Panc1 (cell line): ENCODE measurements at regions not wholly inside any gene's neighbourhood (a gene's known extent, or its start where the extent isn't known, plus 50 kb on each side); places are given as distances from the start of the nearest gene placed in this dataset.

Source experiments
- ATAC-seq: fragments of 200-7000 bp; cut with Tn5 transposase; 2 replicates; pipeline ENCODE4 v1.9.1; 2020; ENCODE audit warnings: mild to moderate bottlenecking, moderate library complexity
- BruUV-seq: library from RNA; stranded (reverse); fragments of 400-500 nt; replicated peaks from 2 replicates; lab custom pipeline; 2021; lab: Mats Ljungman, UMichigan
- CTCF ChIA-PET: fragments of 300-600 bp; sonication (Branson Sonifier 250); formaldehyde crosslinking; loops from one replicate; lab custom pipeline; 2022; ENCODE audit warnings: antibody characterized with exemption; lab: Charles Lee
- POLR2A ChIA-PET: fragments of 300-600 bp; sonication (Branson Sonifier 250); formaldehyde crosslinking; loops from one replicate; lab custom pipeline; 2022; ENCODE audit warnings: antibody characterized with exemption; lab: Charles Lee
- DNase-seq: peaks from one replicate; pipeline ENCODE4 v3.0.0-alpha.2; 2010; ENCODE audit warnings: low read depth, low spot score
- H3K27ac ChIP-seq: 2 replicates; pipeline ENCODE4 v1.5.1; 2011; ENCODE audit warnings: mild to moderate bottlenecking, low read length, inconsistent platforms
- H3K27me3 ChIP-seq: fragments of 200-500 bp; sonication (Bioruptor generic); 2 replicates; pipeline ENCODE4 v1.6.0; 2014; ENCODE audit warnings: low read length, inconsistent platforms; ENCODE audit not compliant: control insufficient read depth, insufficient read depth
- H3K36me3 ChIP-seq: fragments of 200-500 bp; sonication (Bioruptor generic); 2 replicates; pipeline ENCODE4 v1.5.1; 2014; ENCODE audit warnings: inconsistent platforms, mild to moderate bottlenecking, low read length, moderate library complexity; ENCODE audit not compliant: control insufficient read depth, insufficient read depth
- H3K4me1 ChIP-seq: 2 replicates; pipeline ENCODE4 v1.5.1; 2011; ENCODE audit warnings: inconsistent platforms, mild to moderate bottlenecking, low read length, moderate library complexity; ENCODE audit not compliant: control insufficient read depth, insufficient read depth
- H3K4me3 ChIP-seq, 2 experiments: 2 replicates each; pipeline ENCODE4 v1.5.1; 2011 to 2012; ENCODE audit warnings: low read depth in 2 of 2, low read length in 2 of 2, mild to moderate bottlenecking in 2 of 2, inconsistent platforms in 1 of 2, moderate library complexity in 1 of 2
- H3K9me3 ChIP-seq: fragments of 200-500 bp; sonication (Bioruptor generic); 2 replicates; pipeline ENCODE4 v1.5.1; 2014; ENCODE audit warnings: low read depth, mild to moderate bottlenecking, inconsistent platforms, low read length, moderate library complexity; ENCODE audit not compliant: control insufficient read depth, insufficient read depth
- POLR2AphosphoS5 ChIP-seq: IDR thresholded peaks from 2 replicates; pipeline ENCODE4 v1.6.1; 2012; ENCODE audit warnings: mild to moderate bottlenecking, low read depth, low read length, moderate library complexity
- REST ChIP-seq, 2 experiments: IDR thresholded peaks; 2 replicates each; pipeline ENCODE4 v1.6.1; 2011 to 2012; ENCODE audit warnings: low read depth in 2 of 2, control low read depth in 1 of 2, low read length in 1 of 2, mild to moderate bottlenecking in 1 of 2, moderate library complexity in 1 of 2; ENCODE audit not compliant: insufficient read depth in 1 of 2
- SIN3A ChIP-seq: IDR thresholded peaks from 2 replicates; pipeline ENCODE4 v1.6.1; 2012; ENCODE audit warnings: low read depth, mild to moderate bottlenecking, low read length, moderate library complexity, borderline replicate concordance; ENCODE audit not compliant: insufficient read depth
- TCF7L2 ChIP-seq: IDR thresholded peaks from 2 replicates; pipeline ENCODE4 v1.6.1; 2011; ENCODE audit warnings: mild to moderate bottlenecking, low read depth, low read length, inconsistent platforms
- in situ Hi-C: cut with HindIII; loops from 2 replicates; pipeline ENCODE4 v1.10.0; 2016; ENCODE audit warnings: low sequenced_read_pairs, low pct_unique_long_range_greater_than_20kb
- intact Hi-C: fragments of 100-400 bp; cut with micrococcal nuclease; formaldehyde crosslinking; loops from one replicate; pipeline ENCODE4 v1.10.0; 2022; ENCODE audit not compliant: unreplicated experiment
- TF ChIP-seq, protein P1 (sequence below): fragments of 450-650 bp; IDR thresholded peaks from 2 replicates; pipeline ENCODE4 v1.5.1; 2017; ENCODE audit warnings: mild to moderate bottlenecking

GRCh38 chr12:34371050-34371449 lies 348.8 kb downstream of the ALG10 start:
- CTCF ChIA-PET: no interaction called here
- ATAC-seq: no peak

GRCh38 chr12:34372003-34372402 lies 349.7 kb downstream of the ALG10 start:
- peaks cover 4% of the 10 kb centered on the region; the same call in 1 of the 2 replicates for H3K4me1 ChIP-seq
- H3K4me3 ChIP-seq: no peak overlapping the region
- in situ Hi-C loops: no loop called here
- ATAC-seq: no peak
- no TSS peak for BruUV-seq
- H3K36me3 ChIP-seq: no peaks in the 10 kb centered on the region; the same call in none of the 2 replicates
- H3K27ac ChIP-seq: no peak overlapping the region
- H3K27me3 ChIP-seq: peaks cover 37% of the 10 kb centered on the region
- POLR2A ChIA-PET: no interaction called here
- no peak for TF ChIP-seq REST (IDR thresholded peaks at IDR 0.05; ENCODE audit: insufficient read depth in 1 of 2, low read depth in 2 of 2, low read length in 1 of 2)
- no peak for TF ChIP-seq TCF7L2
- no peak for TF ChIP-seq POLR2AphosphoS5
- no peak for TF ChIP-seq SIN3A
- TF ChIP-seq, protein P1, sequence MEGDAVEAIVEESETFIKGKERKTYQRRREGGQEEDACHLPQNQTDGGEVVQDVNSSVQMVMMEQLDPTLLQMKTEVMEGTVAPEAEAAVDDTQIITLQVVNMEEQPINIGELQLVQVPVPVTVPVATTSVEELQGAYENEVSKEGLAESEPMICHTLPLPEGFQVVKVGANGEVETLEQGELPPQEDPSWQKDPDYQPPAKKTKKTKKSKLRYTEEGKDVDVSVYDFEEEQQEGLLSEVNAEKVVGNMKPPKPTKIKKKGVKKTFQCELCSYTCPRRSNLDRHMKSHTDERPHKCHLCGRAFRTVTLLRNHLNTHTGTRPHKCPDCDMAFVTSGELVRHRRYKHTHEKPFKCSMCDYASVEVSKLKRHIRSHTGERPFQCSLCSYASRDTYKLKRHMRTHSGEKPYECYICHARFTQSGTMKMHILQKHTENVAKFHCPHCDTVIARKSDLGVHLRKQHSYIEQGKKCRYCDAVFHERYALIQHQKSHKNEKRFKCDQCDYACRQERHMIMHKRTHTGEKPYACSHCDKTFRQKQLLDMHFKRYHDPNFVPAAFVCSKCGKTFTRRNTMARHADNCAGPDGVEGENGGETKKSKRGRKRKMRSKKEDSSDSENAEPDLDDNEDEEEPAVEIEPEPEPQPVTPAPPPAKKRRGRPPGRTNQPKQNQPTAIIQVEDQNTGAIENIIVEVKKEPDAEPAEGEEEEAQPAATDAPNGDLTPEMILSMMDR: no peak
- CTCF ChIA-PET: no interaction called here
- no peaks in the 10 kb centered on the region for H3K9me3 ChIP-seq
- no peak for DNase-seq
- intact Hi-C loops: no loop called here

More at GRCh38 chr12:34371050-34371449, 348.8 kb downstream of the ALG10 start:
- Histone ChIP-seq H3K27me3 (peaks cover 39% of the 10 kb centered on the region), H3K9me3 (no peaks in the 10 kb centered on the region), H3K4me3 (no peak overlapping the region), H3K4me1 (peaks cover 4% of the 10 kb centered on the region; the same call in 1 of the 2 replicates), H3K27ac (no peak overlapping the region), H3K36me3 (no peaks in the 10 kb centered on the region; the same call in none of the 2 replicates)
- in situ Hi-C loops: no loop called here
- intact Hi-C loops: no loop called here
- no TSS peak for BruUV-seq
- POLR2A ChIA-PET: no interaction called here
- TF ChIP-seq, protein P1: no peak
- no peak for TF ChIP-seq TCF7L2
- DNase-seq: no peak
